Right lobe of liver (tissue), 4 donors: ENCODE measurements at regions not wholly inside any gene's neighbourhood (a gene's known extent, or its start where the extent isn't known, plus 50 kb on each side); places are given as distances from the start of the nearest gene placed in this dataset.

Source experiments
- CTCF ChIP-seq, 4 donors: fragments of 200-600 bp in 3 of 4; fragments of 450-650 bp in 1 of 4; IDR thresholded peaks; one replicate each; pipeline versions ENCODE4 v1.5.1 to v1.8.0; 2016 to 2022; ENCODE audit warnings: antibody characterized with exemption in 4 of 4, mild to moderate bottlenecking in 2 of 4
- POLR2A ChIP-seq: fragments of 450-650 bp; IDR thresholded peaks from one replicate; pipeline ENCODE4 v1.6.1; 2017; ENCODE audit warnings: antibody characterized with exemption, mild to moderate bottlenecking
- donor health status: DM: no; HTN: no; CAD: no.
- donor health status: DM: no; HTN: no; CAD: no.
- donor health status: DM: no; HTN: yes; CAD: no.

- TF ChIP-seq CTCF (IDR thresholded peaks at IDR 0.05) (no peak), POLR2A (no peak)
Measured at GRCh38 chr5:125750861-125751186, 672.4 kb upstream of the GRAMD2B start.
